T-helper 2 cell treated with Interferon-gamma antibody and Interleukin-4, amounts not matched to agents 5 μg/mL and 100 μg/mL, for 36 hours (primary cell): ENCODE measurements at regions not wholly inside any gene's neighbourhood (a gene's known extent, or its start where the extent isn't known, plus 50 kb on each side); places are given as distances from the start of the nearest gene placed in this dataset.

Experiments used
- DNase-seq: peaks from one replicate; pipeline ENCODE4 v3.0.0; 2021; ENCODE audit warnings: low spot score
- H3K27ac Mint-ChIP-seq: one replicate; pipeline ENCODE4 v1.8.0; 2021; ENCODE audit warnings: mild to moderate bottlenecking, mixed read lengths
- H3K27me3 Mint-ChIP-seq: one replicate; pipeline ENCODE4 v1.8.0; 2021; ENCODE audit warnings: low read depth, mixed read lengths
- H3K36me3 Mint-ChIP-seq: one replicate; pipeline ENCODE4 v1.8.0; 2021; ENCODE audit warnings: low read depth, mixed read lengths
- H3K4me1 Mint-ChIP-seq: one replicate; pipeline ENCODE4 v1.8.0; 2021; ENCODE audit warnings: low read depth, mixed read lengths
- H3K4me3 Mint-ChIP-seq: one replicate; pipeline ENCODE4 v1.8.0; 2022; ENCODE audit warnings: mild to moderate bottlenecking, moderate library complexity, mixed read lengths
- H3K9me3 Mint-ChIP-seq: one replicate; pipeline ENCODE4 v1.8.0; 2021; ENCODE audit warnings: mixed read lengths

DNA sequence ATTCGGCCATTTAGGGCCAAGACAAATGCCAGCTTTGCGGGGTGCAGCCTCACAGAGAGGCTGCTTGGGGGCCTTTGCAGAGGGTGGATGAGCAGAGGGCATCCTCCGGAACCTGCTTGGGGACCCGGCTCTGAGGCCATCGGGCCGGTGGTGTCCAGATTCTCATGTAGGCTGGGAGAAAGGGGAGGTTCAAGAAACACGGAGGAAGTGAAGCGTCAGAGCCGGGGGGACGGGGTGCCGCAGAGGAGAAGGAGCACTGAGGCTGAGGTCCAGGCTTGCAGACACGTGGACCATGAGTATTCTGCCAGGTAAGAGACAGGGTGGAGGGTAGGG is 150.7 kb upstream of the SHH start:
- Mint-ChIP-seq H3K4me3 (no peak overlapping the region), H3K9me3 (no peaks in the 10 kb centered on the region), H3K36me3 (no peaks in the 10 kb centered on the region), H3K4me1 (peaks cover 18% of the 10 kb centered on the region), H3K27ac (no peak overlapping the region), H3K27me3 (peaks cover 11% of the 10 kb centered on the region)
- no peak for DNase-seq

DNA sequence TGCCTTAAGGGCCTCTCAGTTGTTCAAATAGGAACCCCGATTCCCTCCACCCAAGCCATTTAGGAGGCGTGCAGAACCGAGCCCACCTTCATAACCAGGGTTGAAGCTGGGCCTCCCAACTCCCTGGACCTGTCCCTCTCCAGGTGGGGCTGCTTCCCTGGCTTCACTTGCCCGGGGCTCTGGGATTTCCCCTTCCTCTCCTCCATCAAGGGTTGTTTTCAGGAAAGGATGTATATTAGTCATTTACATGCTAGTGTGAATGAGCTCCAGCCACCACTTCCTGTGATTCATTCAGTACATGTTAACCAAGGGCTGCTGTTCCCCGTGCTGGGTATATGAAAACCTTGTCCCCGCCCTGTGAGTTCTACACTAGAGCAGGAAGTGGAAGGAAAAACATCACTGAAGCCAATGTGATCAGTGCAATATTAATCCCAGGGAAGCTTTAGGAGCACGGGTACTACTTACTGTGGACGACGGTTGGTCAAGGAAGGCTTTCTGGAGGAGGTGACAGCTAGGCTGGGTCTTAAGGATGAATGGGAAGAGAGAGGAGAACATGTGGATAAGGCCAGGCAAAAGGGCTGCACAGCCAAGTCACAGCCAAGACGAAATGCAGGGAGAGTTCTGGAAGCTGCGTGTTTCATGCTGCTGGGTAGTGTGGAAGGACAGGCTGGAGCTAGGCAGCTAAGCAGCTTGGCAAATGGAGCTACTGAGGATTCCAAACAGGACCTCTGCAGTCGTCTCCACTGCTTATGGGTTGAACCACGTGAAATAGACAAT is 150.1 kb upstream of the SHH start:
- Mint-ChIP-seq H3K27me3 (peaks cover 9% of the 10 kb centered on the region), H3K4me1 (peaks cover 18% of the 10 kb centered on the region), H3K4me3 (peak overlapping the region; percentile 7), H3K36me3 (no peaks in the 10 kb centered on the region), H3K9me3 (no peaks in the 10 kb centered on the region), H3K27ac (peak overlapping the region; percentile 42)
- peak; percentile 62 for DNase-seq

- Mint-ChIP-seq H3K4me1 (peaks cover 18% of the 10 kb centered on the region), H3K4me3 (no peak overlapping the region), H3K27me3 (peaks cover 8% of the 10 kb centered on the region), H3K9me3 (no peaks in the 10 kb centered on the region), H3K27ac (no peak overlapping the region), H3K36me3 (no peaks in the 10 kb centered on the region)
- peak; percentile 17 for DNase-seq
Measured at GRCh38 chr7:155961241-155962190, 149.3 kb upstream of the SHH start.

- H3K27me3 Mint-ChIP-seq, result no peaks in the 10 kb centered on the region
- no peak overlapping the region for H3K27ac Mint-ChIP-seq
- no peaks in the 10 kb centered on the region for H3K36me3 Mint-ChIP-seq
- H3K4me3 Mint-ChIP-seq, result no peak overlapping the region
- DNase-seq, result no peak
- no peaks in the 10 kb centered on the region for H3K9me3 Mint-ChIP-seq
- peaks cover 14% of the 10 kb centered on the region for H3K4me1 Mint-ChIP-seq
Measured at GRCh38 chr7:155959894-155960293, 147.6 kb upstream of the SHH start.

GRCh38 chr7:155956977-155957376 is 144.7 kb upstream of the SHH start:
- Mint-ChIP-seq H3K4me1 (peaks cover 3% of the 10 kb centered on the region), H3K27me3 (no peaks in the 10 kb centered on the region), H3K4me3 (no peak overlapping the region), H3K9me3 (no peaks in the 10 kb centered on the region), H3K36me3 (no peaks in the 10 kb centered on the region), H3K27ac (no peak overlapping the region)
- DNase-seq, result peak; percentile 0

- Mint-ChIP-seq H3K4me3 (no peak overlapping the region), H3K9me3 (no peaks in the 10 kb centered on the region)
Measured at GRCh38 chr7:155955367-155955635, 143.0 kb upstream of the SHH start.

GRCh38 chr7:155954550-155955366 is 142.5 kb upstream of the SHH start:
- DNase-seq, result no peak
- Mint-ChIP-seq H3K4me3 (no peak overlapping the region), H3K27ac (no peak overlapping the region), H3K36me3 (no peaks in the 10 kb centered on the region), H3K4me1 (no peaks in the 10 kb centered on the region), H3K9me3 (no peaks in the 10 kb centered on the region), H3K27me3 (no peaks in the 10 kb centered on the region)

More at GRCh38 chr7:155955367-155955635, 143.0 kb upstream of the SHH start:
- DNase-seq, result no peak
- no peaks in the 10 kb centered on the region for H3K36me3 Mint-ChIP-seq
- H3K27me3 Mint-ChIP-seq, result no peaks in the 10 kb centered on the region
- H3K4me1 Mint-ChIP-seq, result no peaks in the 10 kb centered on the region
- H3K27ac Mint-ChIP-seq, result no peak overlapping the region

GRCh38 chr7:155953781-155954549 is 141.7 kb upstream of the SHH start:
- no peaks in the 10 kb centered on the region for H3K4me1 Mint-ChIP-seq

DNA sequence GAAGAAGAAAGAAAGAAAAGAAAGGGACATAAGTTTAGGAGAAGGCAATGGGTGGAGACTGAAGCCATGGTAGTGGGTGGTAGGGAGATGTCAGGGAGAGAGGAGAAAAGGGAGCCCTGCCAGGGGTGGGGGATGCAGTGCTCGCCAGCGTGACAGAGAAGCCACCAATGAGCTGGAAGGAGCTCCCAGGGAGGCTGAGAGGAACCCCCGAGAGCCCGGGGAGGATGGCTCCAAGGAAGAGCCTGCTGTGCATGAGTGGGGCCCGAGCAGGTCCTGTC is 141.2 kb upstream of the SHH start:
- no peaks in the 10 kb centered on the region for H3K27me3 Mint-ChIP-seq
- H3K4me3 Mint-ChIP-seq, result no peak overlapping the region
- no peaks in the 10 kb centered on the region for H3K9me3 Mint-ChIP-seq
- no peaks in the 10 kb centered on the region for H3K36me3 Mint-ChIP-seq
- DNase-seq, result no peak
- no peaks in the 10 kb centered on the region for H3K4me1 Mint-ChIP-seq
- no peak overlapping the region for H3K27ac Mint-ChIP-seq

More at GRCh38 chr7:155953781-155954549, 141.7 kb upstream of the SHH start:
- Mint-ChIP-seq H3K36me3 (no peaks in the 10 kb centered on the region), H3K27ac (no peak overlapping the region), H3K27me3 (no peaks in the 10 kb centered on the region), H3K4me3 (no peak overlapping the region), H3K9me3 (no peaks in the 10 kb centered on the region)
- no peak for DNase-seq

DNA sequence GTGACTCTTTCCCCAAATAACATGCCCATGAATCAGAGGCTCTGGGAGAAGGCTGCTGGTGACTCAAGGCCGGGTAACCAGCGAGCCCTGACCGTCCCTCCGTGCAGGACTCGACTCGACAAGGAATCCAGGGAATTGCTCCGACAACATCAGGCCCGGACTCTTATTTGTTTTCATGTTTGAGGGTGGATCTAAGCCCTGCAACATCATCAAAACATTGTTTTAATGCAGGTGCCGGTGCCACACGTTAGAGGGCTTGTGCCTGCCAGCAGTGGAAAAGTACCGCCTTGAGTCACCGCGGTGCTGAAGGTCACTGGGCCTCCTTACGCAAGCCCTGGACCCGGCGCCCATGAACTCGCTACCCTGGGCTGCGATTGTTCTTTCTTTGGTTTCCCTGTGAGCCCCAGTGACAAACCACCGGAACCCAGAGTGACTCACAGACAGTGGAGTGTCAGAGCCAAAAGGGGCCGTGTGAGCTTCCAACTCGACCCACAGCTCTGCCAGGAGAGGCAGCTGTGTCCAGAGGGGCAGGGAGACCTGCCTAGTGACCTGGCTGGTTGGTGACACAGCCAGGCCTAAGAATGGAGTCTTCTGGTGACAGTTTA is 139.4 kb upstream of the SHH start:
- peak; percentile 19 for DNase-seq
- Mint-ChIP-seq H3K4me1 (no peaks in the 10 kb centered on the region), H3K4me3 (no peak overlapping the region), H3K9me3 (no peaks in the 10 kb centered on the region), H3K27ac (no peak overlapping the region), H3K36me3 (no peaks in the 10 kb centered on the region), H3K27me3 (peaks cover 8% of the 10 kb centered on the region)

DNA sequence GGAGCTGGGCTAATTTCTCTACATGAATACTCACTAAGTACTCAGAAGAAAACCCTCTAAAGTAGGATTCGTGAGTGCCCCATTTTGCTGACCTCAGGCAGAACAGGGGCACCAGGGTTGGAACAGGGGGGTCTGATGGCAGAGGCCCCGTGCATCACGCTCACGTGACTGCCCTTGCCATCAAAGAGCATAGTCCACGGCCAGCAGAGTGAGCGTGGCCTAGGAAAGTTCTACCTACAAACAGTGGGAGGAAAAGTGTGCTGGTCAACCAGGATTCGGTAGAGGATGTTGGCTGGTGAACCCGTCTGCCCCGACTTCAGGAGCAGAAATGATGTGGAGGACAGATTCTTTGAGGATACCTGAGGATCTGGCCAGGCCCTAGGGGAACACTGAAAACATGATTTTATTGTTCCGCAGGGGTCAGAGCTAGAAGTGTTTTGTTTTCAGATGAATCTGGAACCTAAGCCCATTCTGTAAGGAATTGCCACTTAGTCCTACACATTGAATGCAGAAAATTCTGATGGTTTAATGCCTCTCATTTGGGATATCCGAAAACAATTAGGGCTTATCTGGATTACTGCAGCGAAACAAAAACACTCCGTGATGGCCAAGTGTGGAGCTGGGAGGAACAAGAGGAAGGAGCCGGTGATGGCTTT is 138.8 kb upstream of the SHH start:
- Mint-ChIP-seq H3K4me1 (no peaks in the 10 kb centered on the region), H3K36me3 (no peaks in the 10 kb centered on the region), H3K9me3 (no peaks in the 10 kb centered on the region), H3K27me3 (peaks cover 8% of the 10 kb centered on the region), H3K27ac (no peak overlapping the region), H3K4me3 (no peak overlapping the region)
- DNase-seq, result no peak

DNA sequence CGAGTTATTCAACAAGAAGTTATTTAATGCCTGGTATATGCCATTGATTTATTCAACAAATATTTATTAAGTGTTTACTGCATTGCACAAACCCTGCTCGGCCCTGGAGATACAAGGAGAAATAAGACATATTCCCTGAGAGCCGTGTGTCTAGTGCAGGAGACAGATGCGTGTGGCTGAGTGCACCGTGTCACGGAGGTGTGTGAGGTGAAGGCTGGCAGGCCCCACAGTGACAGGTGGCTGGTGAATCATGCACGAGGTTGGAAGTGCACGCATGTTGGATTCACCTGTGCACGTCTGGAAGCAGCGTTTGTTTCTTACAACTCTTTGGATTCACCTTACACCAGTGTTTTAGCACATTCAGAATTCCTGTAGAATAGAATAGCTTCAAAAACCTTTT is 136.6 kb upstream of the SHH start:
- Mint-ChIP-seq H3K4me3 (no peak overlapping the region), H3K27ac (no peak overlapping the region), H3K4me1 (peaks cover 3% of the 10 kb centered on the region), H3K27me3 (peaks cover 8% of the 10 kb centered on the region), H3K9me3 (no peaks in the 10 kb centered on the region), H3K36me3 (no peaks in the 10 kb centered on the region)
- no peak for DNase-seq

- H3K36me3 Mint-ChIP-seq, result no peaks in the 10 kb centered on the region
- no peak for DNase-seq
- peaks cover 8% of the 10 kb centered on the region for H3K27me3 Mint-ChIP-seq
- no peak overlapping the region for H3K27ac Mint-ChIP-seq
- peaks cover 7% of the 10 kb centered on the region for H3K4me1 Mint-ChIP-seq
- no peak overlapping the region for H3K4me3 Mint-ChIP-seq
- no peaks in the 10 kb centered on the region for H3K9me3 Mint-ChIP-seq
Measured at GRCh38 chr7:155948423-155948822, 136.2 kb upstream of the SHH start.
